ENCODE measurements at regions not wholly inside any gene's neighbourhood (a gene's known extent, or its start where the extent isn't known, plus 50 kb on each side); places are given as distances from the start of the nearest gene placed in this dataset.

DNA sequence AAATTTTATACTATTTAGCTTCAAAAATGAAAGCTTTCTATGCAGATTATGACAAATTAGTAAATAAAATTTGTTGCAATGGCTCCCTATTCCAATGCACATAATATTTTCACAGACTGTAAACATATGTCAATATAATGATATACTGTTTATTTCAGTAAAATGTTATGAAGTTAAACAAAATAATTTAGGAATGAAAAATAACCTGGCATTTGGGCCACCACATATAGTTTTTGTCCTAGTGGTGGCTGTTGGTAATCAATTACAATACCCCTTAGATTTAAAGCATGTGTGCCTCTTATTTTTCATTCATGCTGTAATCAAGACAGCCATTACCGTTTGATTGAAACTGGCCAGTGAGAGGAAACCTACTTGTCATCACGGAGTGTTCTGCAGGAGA is 928.5 kb upstream of the KCND2 start:
- TF ChIP-seq, protein P1, sequence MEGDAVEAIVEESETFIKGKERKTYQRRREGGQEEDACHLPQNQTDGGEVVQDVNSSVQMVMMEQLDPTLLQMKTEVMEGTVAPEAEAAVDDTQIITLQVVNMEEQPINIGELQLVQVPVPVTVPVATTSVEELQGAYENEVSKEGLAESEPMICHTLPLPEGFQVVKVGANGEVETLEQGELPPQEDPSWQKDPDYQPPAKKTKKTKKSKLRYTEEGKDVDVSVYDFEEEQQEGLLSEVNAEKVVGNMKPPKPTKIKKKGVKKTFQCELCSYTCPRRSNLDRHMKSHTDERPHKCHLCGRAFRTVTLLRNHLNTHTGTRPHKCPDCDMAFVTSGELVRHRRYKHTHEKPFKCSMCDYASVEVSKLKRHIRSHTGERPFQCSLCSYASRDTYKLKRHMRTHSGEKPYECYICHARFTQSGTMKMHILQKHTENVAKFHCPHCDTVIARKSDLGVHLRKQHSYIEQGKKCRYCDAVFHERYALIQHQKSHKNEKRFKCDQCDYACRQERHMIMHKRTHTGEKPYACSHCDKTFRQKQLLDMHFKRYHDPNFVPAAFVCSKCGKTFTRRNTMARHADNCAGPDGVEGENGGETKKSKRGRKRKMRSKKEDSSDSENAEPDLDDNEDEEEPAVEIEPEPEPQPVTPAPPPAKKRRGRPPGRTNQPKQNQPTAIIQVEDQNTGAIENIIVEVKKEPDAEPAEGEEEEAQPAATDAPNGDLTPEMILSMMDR (IDR thresholded peaks at IDR 0.05; ENCODE audit: low read depth, low read length, poor library complexity, severe bottlenecking) = no peak
- TF ChIP-seq EZH2phosphoT487 (IDR thresholded peaks at IDR 0.05; ENCODE audit: borderline replicate concordance, low read length) = no peak

All from DOHH2 (cell line).